HepG2 (cell line): ENCODE measurements at regions not wholly inside any gene's neighbourhood (a gene's known extent, or its start where the extent isn't known, plus 50 kb on each side); places are given as distances from the start of the nearest gene placed in this dataset.

ENCODE experiments used
- ASH2L ChIP-seq: fragments of 300-600, 200-600 bp; sonication (generic); IDR thresholded peaks from 2 replicates; pipeline ENCODE4 v1.7.0; 2017; ENCODE audit warnings: low read depth, mild to moderate bottlenecking, moderate library complexity, mixed read lengths, low read length; ENCODE audit not compliant: insufficient read length
- CBFB ChIP-seq: sonication (generic); formaldehyde crosslinking; IDR thresholded peaks from 2 replicates; pipeline ENCODE4 v1.4.0; 2020; ENCODE audit warnings: missing genetic modification reagents
- NR3C1 ChIP-seq: sonication (generic); formaldehyde crosslinking; IDR thresholded peaks from 2 replicates; pipeline ENCODE4 v1.4.0; 2020; ENCODE audit warnings: missing genetic modification reagents
- REPIN1 ChIP-seq: sonication (generic); formaldehyde crosslinking; IDR thresholded peaks from 2 replicates; pipeline ENCODE4 v1.8.0; 2022; ENCODE audit warnings: missing genetic modification reagents, low read depth, mild to moderate bottlenecking, borderline replicate concordance
- RXRA ChIP-seq: sonication (generic); formaldehyde crosslinking; IDR thresholded peaks from 2 replicates; pipeline ENCODE4 v1.5.1; 2020; ENCODE audit warnings: missing genetic modification reagents
- ZBTB7B ChIP-seq: sonication (generic); formaldehyde crosslinking; IDR thresholded peaks from 2 replicates; pipeline ENCODE4 v1.4.0; 2020; ENCODE audit warnings: missing genetic modification reagents
- ZNF335 ChIP-seq: sonication (generic); formaldehyde crosslinking; IDR thresholded peaks from 2 replicates; pipeline ENCODE4 v1.4.0; 2020; ENCODE audit warnings: missing genetic modification reagents
- ZNF530 ChIP-seq: sonication (generic); formaldehyde crosslinking; IDR thresholded peaks from 2 replicates; pipeline ENCODE4 v1.5.0; 2020; ENCODE audit warnings: low read depth, mild to moderate bottlenecking, missing genetic modification reagents
- ZNF619 ChIP-seq: sonication (generic); formaldehyde crosslinking; IDR thresholded peaks from 2 replicates; pipeline ENCODE4 v1.4.0; 2020; ENCODE audit warnings: mild to moderate bottlenecking, missing genetic modification reagents
- ZNF703 ChIP-seq: sonication (generic); formaldehyde crosslinking; IDR thresholded peaks from 2 replicates; pipeline ENCODE4 v1.5.1; 2020; ENCODE audit warnings: missing genetic modification reagents, mild to moderate bottlenecking, moderate library complexity, borderline replicate concordance
- ZNF775 ChIP-seq: sonication (generic); formaldehyde crosslinking; IDR thresholded peaks from 2 replicates; pipeline ENCODE4 v1.4.0; 2020; ENCODE audit warnings: missing genetic modification reagents, mild to moderate bottlenecking, moderate library complexity, borderline replicate concordance
- TF ChIP-seq, protein P1 (sequence below): sonication (generic); formaldehyde crosslinking; IDR thresholded peaks from 2 replicates; pipeline ENCODE4 v1.8.1; 2023; ENCODE audit warnings: mild to moderate bottlenecking, missing genetic modification reagents
- TF ChIP-seq, protein P2 (sequence below): sonication (generic); formaldehyde crosslinking; IDR thresholded peaks from 2 replicates; pipeline ENCODE4; 2020; ENCODE audit warnings: missing genetic modification reagents, mild to moderate bottlenecking, borderline replicate concordance
- TF ChIP-seq, protein P3 (sequence below): sonication (generic); formaldehyde crosslinking; IDR thresholded peaks from 2 replicates; pipeline ENCODE4 v1.4.0; 2020; ENCODE audit warnings: missing genetic modification reagents
- TF ChIP-seq, protein P4 (sequence below): sonication (generic); formaldehyde crosslinking; IDR thresholded peaks from 2 replicates; pipeline ENCODE4 v1.4.0; 2020; ENCODE audit warnings: missing genetic modification reagents, borderline replicate concordance
- TF ChIP-seq, protein P5 (sequence below): sonication (generic); formaldehyde crosslinking; IDR thresholded peaks from 2 replicates; pipeline ENCODE4 v1.4.0; 2020; ENCODE audit warnings: mild to moderate bottlenecking, missing genetic modification reagents
- TF ChIP-seq, protein P6 (sequence below): sonication (generic); formaldehyde crosslinking; IDR thresholded peaks from 2 replicates; pipeline ENCODE4 v1.4.0; 2020; ENCODE audit warnings: missing genetic modification reagents, mild to moderate bottlenecking, borderline replicate concordance

DNA sequence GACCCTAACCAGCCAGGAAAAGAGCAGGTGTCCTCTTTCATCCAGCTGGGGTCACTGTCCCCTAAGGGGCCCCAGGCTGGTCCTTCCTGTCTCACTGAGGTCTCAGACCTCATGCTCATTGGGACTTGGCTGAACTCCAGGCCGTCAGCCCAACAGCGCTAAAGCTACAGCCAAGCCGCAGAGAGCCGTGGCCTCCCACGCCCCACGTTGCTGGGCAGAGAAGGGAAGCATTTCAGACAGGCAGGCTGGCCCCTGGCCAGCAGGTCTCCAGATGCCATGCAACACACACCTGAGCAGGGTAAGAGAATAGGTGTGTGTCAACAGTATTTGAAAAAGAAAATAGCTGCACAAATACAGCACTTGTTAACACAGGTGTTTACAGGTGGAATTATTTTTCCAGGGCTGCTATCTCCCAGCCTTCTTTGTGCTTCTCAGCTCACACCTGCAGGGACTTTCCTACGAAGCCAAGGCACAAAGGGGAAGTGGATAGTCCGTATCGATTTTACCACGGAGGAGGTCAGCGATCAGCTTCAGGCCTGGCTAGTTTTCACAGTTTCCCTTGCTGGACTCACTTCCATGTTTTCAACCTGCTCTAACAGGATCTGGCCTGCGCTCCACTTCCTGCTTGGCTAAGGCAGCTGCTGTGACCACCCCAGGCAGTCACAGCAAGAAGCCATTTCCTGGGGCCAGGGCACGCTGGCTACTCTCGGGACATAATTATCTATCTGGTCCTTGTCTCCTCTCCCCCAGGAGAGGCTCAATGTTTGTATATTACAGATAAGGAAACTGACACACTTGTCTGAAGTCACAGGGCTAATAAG is 156.1 kb upstream of the ID2 start (continued):
- TF ChIP-seq ZBTB7B (CRISPR knock-in tag) (peak; percentile 79; the same call in 1 of the 2 replicates), NR3C1 (CRISPR knock-in tag) (no peak), CBFB (CRISPR knock-in tag) (no peak), REPIN1 (CRISPR knock-in tag) (peak; percentile 90), ZNF775 (CRISPR knock-in tag) (0 out of 2 replicates have a peak, but pooled peaks have one; percentile 59), ZNF619 (CRISPR knock-in tag) (0 out of 2 replicates have a peak, but pooled peaks have one; percentile 53), ASH2L (peak; percentile 65), ZNF530 (CRISPR knock-in tag) (no peak), RXRA (CRISPR knock-in tag) (peak; percentile 79), ZNF335 (CRISPR knock-in tag) (peak; percentile 36; the same call in 1 of the 2 replicates), ZNF703 (CRISPR knock-in tag) (no peak)
- TF ChIP-seq, protein P1, sequence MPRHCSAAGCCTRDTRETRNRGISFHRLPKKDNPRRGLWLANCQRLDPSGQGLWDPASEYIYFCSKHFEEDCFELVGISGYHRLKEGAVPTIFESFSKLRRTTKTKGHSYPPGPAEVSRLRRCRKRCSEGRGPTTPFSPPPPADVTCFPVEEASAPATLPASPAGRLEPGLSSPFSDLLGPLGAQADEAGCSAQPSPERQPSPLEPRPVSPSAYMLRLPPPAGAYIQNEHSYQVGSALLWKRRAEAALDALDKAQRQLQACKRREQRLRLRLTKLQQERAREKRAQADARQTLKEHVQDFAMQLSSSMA, result peak; percentile 84; the same call in 1 of the 2 replicates
- TF ChIP-seq, protein P2, sequence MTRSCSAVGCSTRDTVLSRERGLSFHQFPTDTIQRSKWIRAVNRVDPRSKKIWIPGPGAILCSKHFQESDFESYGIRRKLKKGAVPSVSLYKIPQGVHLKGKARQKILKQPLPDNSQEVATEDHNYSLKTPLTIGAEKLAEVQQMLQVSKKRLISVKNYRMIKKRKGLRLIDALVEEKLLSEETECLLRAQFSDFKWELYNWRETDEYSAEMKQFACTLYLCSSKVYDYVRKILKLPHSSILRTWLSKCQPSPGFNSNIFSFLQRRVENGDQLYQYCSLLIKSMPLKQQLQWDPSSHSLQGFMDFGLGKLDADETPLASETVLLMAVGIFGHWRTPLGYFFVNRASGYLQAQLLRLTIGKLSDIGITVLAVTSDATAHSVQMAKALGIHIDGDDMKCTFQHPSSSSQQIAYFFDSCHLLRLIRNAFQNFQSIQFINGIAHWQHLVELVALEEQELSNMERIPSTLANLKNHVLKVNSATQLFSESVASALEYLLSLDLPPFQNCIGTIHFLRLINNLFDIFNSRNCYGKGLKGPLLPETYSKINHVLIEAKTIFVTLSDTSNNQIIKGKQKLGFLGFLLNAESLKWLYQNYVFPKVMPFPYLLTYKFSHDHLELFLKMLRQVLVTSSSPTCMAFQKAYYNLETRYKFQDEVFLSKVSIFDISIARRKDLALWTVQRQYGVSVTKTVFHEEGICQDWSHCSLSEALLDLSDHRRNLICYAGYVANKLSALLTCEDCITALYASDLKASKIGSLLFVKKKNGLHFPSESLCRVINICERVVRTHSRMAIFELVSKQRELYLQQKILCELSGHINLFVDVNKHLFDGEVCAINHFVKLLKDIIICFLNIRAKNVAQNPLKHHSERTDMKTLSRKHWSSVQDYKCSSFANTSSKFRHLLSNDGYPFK (CRISPR knock-in tag), result peak; percentile 84
- TF ChIP-seq, protein P3, sequence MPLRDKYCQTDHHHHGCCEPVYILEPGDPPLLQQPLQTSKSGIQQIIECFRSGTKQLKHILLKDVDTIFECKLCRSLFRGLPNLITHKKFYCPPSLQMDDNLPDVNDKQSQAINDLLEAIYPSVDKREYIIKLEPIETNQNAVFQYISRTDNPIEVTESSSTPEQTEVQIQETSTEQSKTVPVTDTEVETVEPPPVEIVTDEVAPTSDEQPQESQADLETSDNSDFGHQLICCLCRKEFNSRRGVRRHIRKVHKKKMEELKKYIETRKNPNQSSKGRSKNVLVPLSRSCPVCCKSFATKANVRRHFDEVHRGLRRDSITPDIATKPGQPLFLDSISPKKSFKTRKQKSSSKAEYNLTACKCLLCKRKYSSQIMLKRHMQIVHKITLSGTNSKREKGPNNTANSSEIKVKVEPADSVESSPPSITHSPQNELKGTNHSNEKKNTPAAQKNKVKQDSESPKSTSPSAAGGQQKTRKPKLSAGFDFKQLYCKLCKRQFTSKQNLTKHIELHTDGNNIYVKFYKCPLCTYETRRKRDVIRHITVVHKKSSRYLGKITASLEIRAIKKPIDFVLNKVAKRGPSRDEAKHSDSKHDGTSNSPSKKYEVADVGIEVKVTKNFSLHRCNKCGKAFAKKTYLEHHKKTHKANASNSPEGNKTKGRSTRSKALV, result peak; percentile 71
- TF ChIP-seq, protein P4, sequence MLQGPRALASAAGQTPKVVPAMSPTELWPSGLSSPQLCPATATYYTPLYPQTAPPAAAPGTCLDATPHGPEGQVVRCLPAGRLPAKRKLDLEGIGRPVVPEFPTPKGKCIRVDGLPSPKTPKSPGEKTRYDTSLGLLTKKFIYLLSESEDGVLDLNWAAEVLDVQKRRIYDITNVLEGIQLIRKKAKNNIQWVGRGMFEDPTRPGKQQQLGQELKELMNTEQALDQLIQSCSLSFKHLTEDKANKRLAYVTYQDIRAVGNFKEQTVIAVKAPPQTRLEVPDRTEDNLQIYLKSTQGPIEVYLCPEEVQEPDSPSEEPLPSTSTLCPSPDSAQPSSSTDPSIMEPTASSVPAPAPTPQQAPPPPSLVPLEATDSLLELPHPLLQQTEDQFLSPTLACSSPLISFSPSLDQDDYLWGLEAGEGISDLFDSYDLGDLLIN, result no peak
- TF ChIP-seq, protein P5, sequence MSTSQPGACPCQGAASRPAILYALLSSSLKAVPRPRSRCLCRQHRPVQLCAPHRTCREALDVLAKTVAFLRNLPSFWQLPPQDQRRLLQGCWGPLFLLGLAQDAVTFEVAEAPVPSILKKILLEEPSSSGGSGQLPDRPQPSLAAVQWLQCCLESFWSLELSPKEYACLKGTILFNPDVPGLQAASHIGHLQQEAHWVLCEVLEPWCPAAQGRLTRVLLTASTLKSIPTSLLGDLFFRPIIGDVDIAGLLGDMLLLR (CRISPR knock-in tag), result no peak
- TF ChIP-seq, protein P6, sequence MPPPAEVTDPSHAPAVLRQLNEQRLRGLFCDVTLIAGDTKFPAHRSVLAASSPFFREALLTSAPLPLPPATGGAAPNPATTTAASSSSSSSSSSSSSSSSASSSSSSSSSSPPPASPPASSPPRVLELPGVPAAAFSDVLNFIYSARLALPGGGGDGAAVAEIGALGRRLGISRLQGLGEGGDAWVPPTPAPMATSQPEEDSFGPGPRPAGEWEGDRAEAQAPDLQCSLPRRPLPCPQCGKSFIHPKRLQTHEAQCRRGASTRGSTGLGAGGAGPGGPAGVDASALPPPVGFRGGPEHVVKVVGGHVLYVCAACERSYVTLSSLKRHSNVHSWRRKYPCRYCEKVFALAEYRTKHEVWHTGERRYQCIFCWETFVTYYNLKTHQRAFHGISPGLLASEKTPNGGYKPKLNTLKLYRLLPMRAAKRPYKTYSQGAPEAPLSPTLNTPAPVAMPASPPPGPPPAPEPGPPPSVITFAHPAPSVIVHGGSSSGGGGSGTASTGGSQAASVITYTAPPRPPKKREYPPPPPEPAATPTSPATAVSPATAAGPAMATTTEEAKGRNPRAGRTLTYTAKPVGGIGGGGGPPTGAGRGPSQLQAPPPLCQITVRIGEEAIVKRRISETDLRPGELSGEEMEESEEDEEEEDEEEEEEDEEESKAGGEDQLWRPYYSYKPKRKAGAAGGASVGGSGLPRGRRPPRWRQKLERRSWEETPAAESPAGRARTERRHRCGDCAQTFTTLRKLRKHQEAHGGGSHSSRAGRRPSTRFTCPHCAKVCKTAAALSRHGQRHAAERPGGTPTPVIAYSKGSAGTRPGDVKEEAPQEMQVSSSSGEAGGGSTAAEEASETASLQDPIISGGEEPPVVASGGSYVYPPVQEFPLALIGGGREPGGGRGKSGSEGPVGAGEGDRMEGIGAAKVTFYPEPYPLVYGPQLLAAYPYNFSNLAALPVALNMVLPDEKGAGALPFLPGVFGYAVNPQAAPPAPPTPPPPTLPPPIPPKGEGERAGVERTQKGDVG (CRISPR knock-in tag), result peak; percentile 84; the same call in 1 of the 2 replicates
